NCI-H446 (cell line): ENCODE measurements at regions not wholly inside any gene's neighbourhood (a gene's known extent, or its start where the extent isn't known, plus 50 kb on each side); places are given as distances from the start of the nearest gene placed in this dataset.

Experiments
- DNase-seq, 2 experiments: peaks; one replicate each; lab custom pipeline; 2025; lab: John Stamatoyannopoulos, UW

GRCh38 chr2:144333143-144333555 is 186.8 kb downstream of the ZEB2 start:
- no peak for DNase-seq

GRCh38 chr2:144332356-144333142 is 187.4 kb downstream of the ZEB2 start:
- peak; percentile 87 to 97 for DNase-seq

- DNase-seq = peak in 1 of 2 experiments; percentile 87
Measured at GRCh38 chr2:144331674-144332355, 188.1 kb downstream of the ZEB2 start.

- DNase-seq = no peak
Measured at GRCh38 chr2:144330951-144331673, 188.8 kb downstream of the ZEB2 start.

- DNase-seq = no peak
Measured at GRCh38 chr2:144329472-144329871, 190.4 kb downstream of the ZEB2 start.

GRCh38 chr2:144328938-144329337 is 191.0 kb downstream of the ZEB2 start:
- DNase-seq = no peak

- DNase-seq = no peak
Measured at GRCh38 chr2:144326825-144327224, 193.1 kb downstream of the ZEB2 start.

GRCh38 chr2:144325086-144325485 is 194.8 kb downstream of the ZEB2 start:
- DNase-seq = no peak

- no peak for DNase-seq
Measured at GRCh38 chr2:144324446-144325045, 195.4 kb downstream of the ZEB2 start.

GRCh38 chr2:144323946-144324345 is 196.0 kb downstream of the ZEB2 start:
- DNase-seq = no peak

GRCh38 chr2:144322379-144322778 is 197.5 kb downstream of the ZEB2 start:
- DNase-seq = no peak

GRCh38 chr2:144320491-144320890 is 199.4 kb downstream of the ZEB2 start:
- DNase-seq = peak in 1 of 2 experiments; percentile 51

- DNase-seq = no peak
Measured at GRCh38 chr2:144317071-144317738, 202.7 kb downstream of the ZEB2 start.

GRCh38 chr2:144310889-144311608 is 208.9 kb downstream of the ZEB2 start:
- DNase-seq = no peak

- no peak for DNase-seq
Measured at GRCh38 chr2:144310484-144310883, 209.4 kb downstream of the ZEB2 start.

GRCh38 chr2:144307711-144308110 is 212.2 kb downstream of the ZEB2 start:
- DNase-seq = no peak

- DNase-seq = no peak
Measured at GRCh38 chr2:144304202-144304601, 215.7 kb downstream of the ZEB2 start.

GRCh38 chr2:144300632-144301031 is 219.3 kb downstream of the ZEB2 start:
- DNase-seq = no peak

GRCh38 chr2:144290276-144290675 is 229.6 kb downstream of the ZEB2 start:
- no peak for DNase-seq

- no peak for DNase-seq
Measured at GRCh38 chr2:144288438-144288837, 231.5 kb downstream of the ZEB2 start.

GRCh38 chr2:144285324-144285723 is 234.6 kb downstream of the ZEB2 start:
- no peak for DNase-seq
